DMS 273 (cell line): ENCODE measurements at regions not wholly inside any gene's neighbourhood (a gene's known extent, or its start where the extent isn't known, plus 50 kb on each side); places are given as distances from the start of the nearest gene placed in this dataset.
A peak's percentile ranks its signal among the peaks of the same experiment; 100 is the strongest.
"Not testable (repeated sequence)": the region's sequence is repeated elsewhere in the genome, so short reads cannot be mapped to it uniquely, and the experiment has no call there.

Source experiments
- DNase-seq: peaks from one replicate; lab custom pipeline; 2025; ENCODE audit not compliant: unreplicated experiment; lab: John Stamatoyannopoulos, UW

DNA sequence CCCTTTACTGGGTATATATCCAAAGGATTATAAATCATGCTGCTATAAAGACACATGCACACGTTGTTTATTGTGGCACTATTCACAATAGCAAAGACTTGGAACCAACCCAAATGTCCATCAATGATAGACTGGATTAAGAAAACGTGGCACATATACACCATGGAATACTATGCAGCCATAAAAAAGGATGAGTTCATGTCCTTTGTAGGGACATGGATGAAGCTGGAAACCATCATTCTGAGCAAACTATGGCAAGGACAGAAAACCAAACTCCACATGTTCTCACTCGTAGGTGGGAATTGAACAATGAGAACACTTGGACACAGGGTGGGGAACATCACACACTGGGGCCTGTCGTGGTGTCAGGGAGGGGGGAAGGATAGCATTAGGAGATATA, 59.2 kb downstream of the CXorf49B start:
- not testable (repeated sequence) for DNase-seq

DNA sequence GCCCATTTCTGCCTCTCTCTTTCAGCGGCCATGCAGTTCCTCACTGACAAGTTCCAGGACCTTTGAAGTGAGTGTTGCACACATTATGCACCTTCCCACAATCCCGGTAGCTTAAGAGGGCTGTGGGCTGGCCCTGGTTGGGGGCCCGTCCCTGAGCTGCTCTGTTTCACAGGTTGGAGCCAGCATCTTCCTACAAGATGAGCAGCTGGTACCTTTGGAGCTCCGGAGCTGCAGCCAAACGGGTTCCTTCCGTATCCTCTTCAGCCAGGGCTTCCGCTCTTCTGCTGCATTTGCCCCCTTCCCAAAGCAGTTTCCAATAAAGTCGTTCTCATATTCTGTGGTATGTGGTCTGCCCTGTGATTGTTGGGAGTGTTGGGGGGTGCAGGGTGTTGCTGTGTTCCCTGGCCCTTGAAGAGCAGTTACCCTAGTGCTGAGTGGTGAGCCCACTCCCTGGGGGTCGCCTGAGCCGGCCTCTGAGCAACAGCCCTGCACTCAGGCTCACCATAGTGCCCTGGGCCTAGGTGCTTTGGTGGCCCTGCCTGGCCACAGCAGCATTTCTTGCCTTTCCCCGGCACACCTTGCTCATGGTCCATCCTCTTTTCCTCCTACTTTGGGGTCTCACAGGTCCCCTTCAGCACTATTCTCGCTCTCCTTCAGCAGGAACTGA, 60.4 kb downstream of the CXorf49B start:
- no peak for DNase-seq

DNA sequence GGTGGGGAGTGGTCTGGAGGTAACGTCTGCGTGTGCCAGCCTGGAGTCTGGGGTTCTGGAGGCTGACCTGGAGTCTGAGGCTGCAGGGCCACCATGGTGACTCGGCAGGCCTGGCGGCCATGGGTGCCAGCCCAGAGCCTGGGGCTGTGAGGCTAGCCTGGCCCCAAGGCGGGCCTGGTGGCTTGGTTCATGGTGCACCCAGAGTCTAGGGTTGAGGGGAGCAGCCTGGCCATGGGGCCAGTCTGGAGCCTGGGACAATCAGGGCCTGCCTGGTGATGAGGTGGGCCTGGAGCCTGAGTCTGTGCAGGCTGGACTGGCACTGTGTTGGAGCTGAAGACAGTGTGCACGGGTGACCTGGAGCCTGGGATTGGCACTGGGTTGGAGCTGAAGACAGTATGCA, 64.9 kb downstream of the CXorf49B start:
- no peak for DNase-seq

DNA sequence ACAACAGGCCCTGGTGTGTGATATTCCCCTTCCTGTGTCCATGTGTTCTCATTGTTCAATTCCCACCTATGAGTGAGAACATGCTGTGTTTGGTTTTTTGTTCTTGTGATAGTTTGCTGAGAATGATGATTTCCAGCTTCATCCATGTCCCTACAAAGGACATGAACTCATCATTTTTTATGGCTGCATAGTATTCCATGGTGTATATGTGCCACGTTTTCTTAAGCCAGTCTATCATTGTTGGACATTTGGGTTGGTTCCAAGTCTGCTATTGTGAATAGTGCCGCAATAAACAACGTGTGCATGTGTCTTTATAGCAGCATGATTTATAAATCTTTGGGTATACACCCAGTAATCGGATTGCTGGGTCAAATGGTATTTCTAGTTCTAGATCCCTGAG, 72.6 kb upstream of the NHSL2 start:
- not testable (repeated sequence) for DNase-seq

DNA sequence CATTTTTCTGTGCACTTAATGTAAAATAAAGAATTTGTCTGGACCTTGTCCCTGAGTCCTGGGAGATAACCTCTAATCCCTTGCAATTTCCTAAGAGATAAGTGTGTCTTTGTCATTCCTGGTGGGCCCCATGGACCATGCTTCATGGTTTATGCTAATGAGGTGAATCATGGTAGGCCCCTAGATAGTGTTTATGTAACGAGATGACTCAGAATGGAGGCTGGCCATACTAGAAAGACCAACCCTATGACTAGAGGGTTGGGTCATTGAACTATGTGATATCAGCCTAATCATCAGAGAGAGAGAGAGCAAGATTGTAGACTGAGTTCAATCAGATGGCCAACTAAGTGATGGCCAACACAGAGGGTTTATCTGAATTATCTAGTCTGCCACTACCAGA, 64.2 kb upstream of the NHSL2 start:
- DNase-seq: no peak

DNA sequence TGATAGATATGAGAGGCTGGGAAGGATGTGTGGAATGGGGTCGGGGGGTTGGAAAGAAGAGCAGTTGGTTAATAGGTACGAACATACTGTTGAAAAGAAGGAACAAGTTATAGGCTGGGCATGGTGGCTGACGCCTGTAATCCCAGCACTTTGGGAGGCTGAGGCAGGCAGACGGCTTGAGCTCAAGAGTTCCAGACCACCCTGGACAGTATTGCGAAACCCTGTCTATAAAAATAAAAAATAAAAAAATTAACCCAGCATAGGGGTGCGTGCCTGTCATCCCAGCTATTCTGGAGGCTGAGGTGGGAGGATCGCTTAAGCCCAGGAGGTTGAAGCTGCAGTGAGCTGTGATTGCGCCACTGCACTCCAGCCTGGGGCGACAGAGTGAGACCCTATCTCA, 58.5 kb upstream of the NHSL2 start:
- DNase-seq: no peak

DNA sequence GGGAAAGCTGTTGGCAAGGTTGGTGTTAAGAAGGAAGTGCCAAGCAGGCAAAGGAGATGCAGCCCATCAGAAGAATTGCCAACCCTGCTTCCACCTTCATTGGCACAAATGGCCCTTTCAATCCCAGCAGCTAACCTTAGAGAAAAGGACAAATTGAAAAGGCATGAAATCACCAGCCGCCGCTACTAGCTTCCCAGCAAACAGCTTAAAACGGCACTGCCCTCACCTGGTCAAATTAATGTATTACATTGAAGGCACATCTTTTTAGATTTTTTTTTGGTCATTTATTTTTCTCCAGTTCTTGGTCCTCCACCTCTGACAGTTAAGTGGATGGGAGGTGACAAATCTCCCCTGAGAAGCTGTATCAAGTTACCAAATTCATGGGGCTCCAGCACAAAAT, 51.0 kb upstream of the NHSL2 start:
- peak; percentile 75 for DNase-seq
